Activated naive CD8-positive, alpha-beta T cell (primary cell): ENCODE measurements at regions not wholly inside any gene's neighbourhood (a gene's known extent, or its start where the extent isn't known, plus 50 kb on each side); places are given as distances from the start of the nearest gene placed in this dataset.
"Not testable (repeated sequence)": the region's sequence is repeated elsewhere in the genome, so short reads cannot be mapped to it uniquely, and the experiment has no call there.

ENCODE experiments used
- H3K27ac Mint-ChIP-seq: one replicate; pipeline ENCODE4 v1.8.0; 2021; ENCODE audit warnings: mixed read lengths
- H3K27me3 Mint-ChIP-seq: one replicate; pipeline ENCODE4 v1.8.0; 2021; ENCODE audit warnings: mixed read lengths
- H3K36me3 Mint-ChIP-seq: one replicate; pipeline ENCODE4 v1.8.0; 2021; ENCODE audit warnings: mixed read lengths
- H3K4me1 Mint-ChIP-seq: one replicate; pipeline ENCODE4 v1.8.0; 2021; ENCODE audit warnings: low read depth, mixed read lengths
- H3K4me3 Mint-ChIP-seq: one replicate; pipeline ENCODE4 v1.8.0; 2021; ENCODE audit warnings: mild to moderate bottlenecking, mixed read lengths
- H3K9me3 Mint-ChIP-seq: one replicate; pipeline ENCODE4 v1.8.0; 2021; ENCODE audit warnings: low read depth, mixed read lengths

DNA sequence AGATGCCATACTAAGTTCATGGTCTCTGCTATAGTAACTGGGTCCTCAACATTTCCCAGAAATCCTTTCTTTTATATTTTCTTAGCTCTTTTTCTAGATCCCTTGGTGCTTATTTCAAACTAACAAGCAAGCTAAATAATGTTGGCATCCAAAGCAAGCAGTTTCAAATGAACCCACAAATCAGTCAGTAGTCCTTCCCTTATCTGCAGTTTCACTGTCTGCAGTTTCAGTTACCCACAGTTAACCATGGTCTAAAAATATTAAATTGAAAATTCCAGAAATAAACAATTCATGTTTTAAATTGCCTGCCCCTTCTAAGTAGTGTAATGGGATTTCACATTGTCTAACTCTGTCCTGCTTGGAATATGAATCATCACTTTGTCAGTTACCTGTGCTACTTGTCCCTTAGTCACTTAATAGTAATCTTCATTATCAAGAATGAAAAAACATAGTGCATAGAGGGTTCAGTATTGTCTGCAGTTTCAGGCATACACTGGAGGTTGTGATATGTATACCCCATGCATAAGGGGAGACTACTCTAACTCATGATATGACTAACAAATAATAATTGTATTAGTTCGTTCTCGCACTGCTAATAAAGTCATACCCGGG is 633.7 kb downstream of the MECOM start:
- Mint-ChIP-seq H3K4me1 (no peaks in the 10 kb centered on the region), H3K9me3 (no peaks in the 10 kb centered on the region), H3K36me3 (no peaks in the 10 kb centered on the region), H3K27me3 (no peaks in the 10 kb centered on the region), H3K27ac (no peak overlapping the region), H3K4me3 (no peak overlapping the region)

- H3K27me3 Mint-ChIP-seq: no peaks in the 10 kb centered on the region
- no peak overlapping the region for H3K4me3 Mint-ChIP-seq
- H3K9me3 Mint-ChIP-seq: no peaks in the 10 kb centered on the region
- H3K36me3 Mint-ChIP-seq: no peaks in the 10 kb centered on the region
- H3K4me1 Mint-ChIP-seq: no peaks in the 10 kb centered on the region
- no peak overlapping the region for H3K27ac Mint-ChIP-seq
Observed at GRCh38 chr3:169028716-169029115, 634.8 kb downstream of the MECOM start.

DNA sequence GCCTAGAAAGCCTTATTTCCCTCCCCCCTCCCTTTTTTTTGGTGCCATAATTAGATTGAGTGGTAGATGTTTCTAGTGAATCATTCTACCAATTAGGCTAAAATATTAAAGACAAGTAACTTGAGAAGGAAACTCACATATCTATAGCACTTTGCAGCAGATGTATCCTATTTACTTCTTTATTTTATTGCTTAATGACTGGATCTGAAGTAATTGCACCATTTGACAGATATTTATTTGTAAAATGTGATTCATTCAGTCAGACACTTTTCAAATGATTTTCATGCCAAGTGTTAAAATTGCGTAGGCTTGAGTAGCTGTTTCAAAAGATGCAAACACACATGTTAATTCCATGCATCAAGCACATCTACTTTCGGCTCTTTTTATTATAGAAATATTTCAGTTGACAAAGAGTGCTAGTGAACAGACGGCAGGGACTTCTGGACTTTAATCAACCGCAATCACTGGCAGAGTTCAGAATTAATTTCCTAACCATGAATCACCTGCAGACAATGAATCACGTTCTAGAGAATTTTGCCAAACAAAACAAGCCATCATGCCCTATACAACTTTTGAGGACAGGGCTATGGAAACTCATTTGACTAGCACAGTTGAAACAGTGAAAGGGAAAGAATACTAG is 636.8 kb downstream of the MECOM start:
- no peaks in the 10 kb centered on the region for H3K9me3 Mint-ChIP-seq
- H3K4me3 Mint-ChIP-seq: no peak overlapping the region
- no peaks in the 10 kb centered on the region for H3K4me1 Mint-ChIP-seq
- H3K27ac Mint-ChIP-seq: no peak overlapping the region
- no peaks in the 10 kb centered on the region for H3K27me3 Mint-ChIP-seq
- no peaks in the 10 kb centered on the region for H3K36me3 Mint-ChIP-seq

DNA sequence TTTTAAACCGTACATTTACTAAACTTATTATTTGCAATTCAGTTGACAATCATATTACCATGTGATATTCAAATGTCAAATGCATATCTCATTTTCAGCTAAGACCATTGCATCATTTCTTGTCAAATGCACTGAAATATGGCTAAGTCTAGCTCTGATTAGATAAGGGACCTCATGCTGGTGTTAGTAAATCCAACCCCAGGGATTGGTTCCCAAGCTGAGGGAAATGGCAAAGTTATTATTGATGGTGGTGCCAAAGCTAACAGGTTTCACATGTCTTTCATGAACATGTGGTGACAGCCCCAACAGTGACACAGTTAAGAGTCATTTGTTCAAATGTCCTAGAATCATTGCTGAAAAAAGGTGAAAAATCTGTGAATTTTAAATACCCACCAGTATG is 641.1 kb downstream of the MECOM start:
- Mint-ChIP-seq H3K4me3 (no peak overlapping the region), H3K27me3 (no peaks in the 10 kb centered on the region), H3K36me3 (no peaks in the 10 kb centered on the region), H3K27ac (no peak overlapping the region), H3K4me1 (no peaks in the 10 kb centered on the region), H3K9me3 (no peaks in the 10 kb centered on the region)

DNA sequence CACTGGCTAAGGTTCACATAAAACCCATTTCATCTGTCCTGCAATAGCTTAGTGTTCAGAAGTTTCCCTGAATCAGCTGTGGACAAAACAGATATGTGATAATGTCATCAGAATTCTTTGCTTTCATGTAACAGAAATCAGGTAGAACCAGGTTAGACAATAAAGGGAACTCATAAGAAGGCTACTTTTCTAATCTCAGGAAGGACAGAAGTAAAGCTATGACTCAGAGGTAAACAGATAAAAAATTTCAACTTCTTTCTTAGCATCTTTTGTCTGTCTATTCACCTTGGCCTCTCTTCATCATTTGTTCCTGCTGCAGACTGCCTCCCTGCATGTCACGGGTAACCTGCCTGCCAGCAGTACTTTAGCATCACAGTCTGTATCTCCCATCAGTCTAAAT is 643.1 kb downstream of the MECOM start:
- H3K4me3 Mint-ChIP-seq: no peak overlapping the region
- no peaks in the 10 kb centered on the region for H3K36me3 Mint-ChIP-seq
- H3K27me3 Mint-ChIP-seq: no peaks in the 10 kb centered on the region
- H3K27ac Mint-ChIP-seq: no peak overlapping the region
- H3K9me3 Mint-ChIP-seq: no peaks in the 10 kb centered on the region
- H3K4me1 Mint-ChIP-seq: no peaks in the 10 kb centered on the region

DNA sequence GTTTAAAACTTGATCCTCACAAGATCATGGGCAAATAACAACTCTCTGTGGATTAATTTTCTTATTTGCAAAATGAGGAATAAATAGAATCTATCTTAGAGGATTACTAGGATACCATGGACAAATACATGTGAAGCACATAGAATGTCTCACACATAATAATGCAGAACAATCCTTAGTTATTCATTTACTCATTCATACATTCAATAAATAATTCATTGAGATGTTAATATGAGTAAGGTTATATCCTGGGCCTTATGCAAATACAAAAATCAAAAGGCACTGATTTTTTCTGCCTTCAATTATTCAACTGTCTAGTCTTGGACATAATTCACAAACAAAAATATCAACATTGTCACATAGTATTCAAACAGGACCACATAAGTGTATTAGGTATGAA is 654.1 kb downstream of the MECOM start:
- H3K36me3 Mint-ChIP-seq: no peaks in the 10 kb centered on the region
- no peaks in the 10 kb centered on the region for H3K27me3 Mint-ChIP-seq
- no peaks in the 10 kb centered on the region for H3K4me1 Mint-ChIP-seq
- H3K9me3 Mint-ChIP-seq: peaks cover 11% of the 10 kb centered on the region
- no peak overlapping the region for H3K4me3 Mint-ChIP-seq
- H3K27ac Mint-ChIP-seq: no peak overlapping the region

- Mint-ChIP-seq H3K4me1 (no peaks in the 10 kb centered on the region), H3K4me3 (no peak overlapping the region), H3K36me3 (no peaks in the 10 kb centered on the region), H3K27ac (no peak overlapping the region), H3K9me3 (peaks cover 8% of the 10 kb centered on the region), H3K27me3 (no peaks in the 10 kb centered on the region)
Observed at GRCh38 chr3:169008776-169009358, 654.6 kb downstream of the MECOM start.

DNA sequence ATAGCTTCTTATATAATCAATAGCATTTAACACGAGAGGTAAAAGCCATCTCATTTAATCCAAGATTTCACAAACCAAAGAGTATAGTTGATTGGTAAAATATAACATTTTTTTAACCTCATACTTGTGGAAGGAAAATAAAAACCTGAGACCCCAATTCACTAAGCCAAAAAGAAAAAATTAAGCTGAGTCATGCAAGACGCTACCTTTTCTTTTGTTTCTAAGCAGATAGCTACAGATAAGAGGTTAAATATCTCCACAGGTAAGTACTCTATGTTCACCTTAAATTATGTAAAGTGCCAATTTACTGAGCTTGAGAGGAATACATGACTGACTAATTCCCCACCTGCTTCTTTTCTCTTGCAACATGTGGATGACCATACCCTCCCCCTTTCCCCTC is 656.4 kb downstream of the MECOM start:
- H3K4me1 Mint-ChIP-seq: no peaks in the 10 kb centered on the region
- peaks cover 4% of the 10 kb centered on the region for H3K9me3 Mint-ChIP-seq
- H3K4me3 Mint-ChIP-seq: no peak overlapping the region
- H3K27ac Mint-ChIP-seq: no peak overlapping the region
- H3K36me3 Mint-ChIP-seq: no peaks in the 10 kb centered on the region
- no peaks in the 10 kb centered on the region for H3K27me3 Mint-ChIP-seq

DNA sequence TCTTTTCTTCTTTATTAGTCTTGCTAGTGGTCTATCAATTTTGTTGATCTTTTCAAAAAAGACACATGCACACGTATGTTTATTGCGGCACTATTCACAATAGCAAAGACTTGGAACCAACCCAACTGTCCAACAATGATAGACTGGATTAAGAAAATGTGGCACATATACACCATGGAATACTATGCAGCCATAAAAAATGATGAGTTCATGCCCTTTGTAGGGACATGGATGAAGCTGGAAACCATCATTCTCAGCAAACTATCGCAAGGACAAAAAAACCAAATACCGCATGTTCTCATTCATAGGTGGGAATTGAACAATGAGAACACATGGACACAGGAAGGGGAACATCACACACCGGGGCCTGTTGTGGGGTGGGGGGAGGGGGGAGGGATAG is 657.1 kb downstream of the MECOM start:
- H3K4me3 Mint-ChIP-seq, H3K4me1 Mint-ChIP-seq, H3K27me3 Mint-ChIP-seq, H3K9me3 Mint-ChIP-seq, H3K36me3 Mint-ChIP-seq, H3K27ac Mint-ChIP-seq: not testable (repeated sequence)

DNA sequence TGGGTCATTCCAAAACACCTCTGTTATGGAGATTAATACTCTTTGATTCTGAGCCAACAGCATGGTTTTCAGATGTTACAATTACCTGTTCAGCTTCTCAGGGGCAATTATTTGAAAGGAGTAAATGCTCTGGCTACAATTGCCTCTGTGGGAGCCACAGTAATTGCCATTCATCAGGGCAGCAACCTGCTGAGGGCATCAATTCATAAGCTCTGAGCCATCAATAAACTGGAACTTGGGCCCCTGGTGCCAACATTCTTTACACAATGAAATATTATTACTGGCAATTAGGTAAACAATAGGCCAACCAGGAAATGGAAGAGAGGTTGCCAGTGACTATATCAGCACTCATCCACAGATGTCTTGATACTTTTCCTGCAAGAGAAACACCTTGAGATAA is 660.8 kb downstream of the MECOM start:
- Mint-ChIP-seq H3K4me3 (no peak overlapping the region), H3K27me3 (no peaks in the 10 kb centered on the region), H3K36me3 (no peaks in the 10 kb centered on the region), H3K4me1 (no peaks in the 10 kb centered on the region), H3K9me3 (peaks cover 4% of the 10 kb centered on the region), H3K27ac (no peak overlapping the region)

DNA sequence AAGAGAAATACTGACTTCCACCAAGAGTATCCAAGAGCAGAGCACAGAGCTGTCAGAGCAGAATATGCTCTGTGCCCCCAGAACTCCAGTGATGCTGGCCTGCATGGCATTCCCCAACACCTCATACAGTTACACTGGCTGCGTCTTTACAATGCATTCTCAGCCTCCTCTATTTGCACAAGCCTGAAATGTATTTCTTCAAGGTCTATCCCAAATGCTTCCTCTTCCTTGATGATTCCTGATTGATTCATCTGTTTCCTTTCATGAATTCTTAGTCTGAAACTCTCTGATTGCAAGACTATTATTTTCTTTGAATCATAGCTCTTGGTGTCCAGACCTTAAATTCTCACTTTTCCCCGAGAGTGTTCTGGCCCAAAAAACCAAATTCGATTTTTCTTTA is 664.7 kb downstream of the MECOM start:
- Mint-ChIP-seq H3K4me3 (no peak overlapping the region), H3K27me3 (no peaks in the 10 kb centered on the region), H3K36me3 (no peaks in the 10 kb centered on the region), H3K9me3 (peaks cover 2% of the 10 kb centered on the region), H3K4me1 (no peaks in the 10 kb centered on the region), H3K27ac (no peak overlapping the region)

GRCh38 chr3:168997488-168997887 is 666.0 kb downstream of the MECOM start:
- Mint-ChIP-seq H3K36me3 (no peaks in the 10 kb centered on the region), H3K4me3 (no peak overlapping the region), H3K9me3 (no peaks in the 10 kb centered on the region), H3K27me3 (no peaks in the 10 kb centered on the region), H3K4me1 (no peaks in the 10 kb centered on the region), H3K27ac (no peak overlapping the region)

GRCh38 chr3:168996622-168997021 is 666.9 kb downstream of the MECOM start:
- Mint-ChIP-seq H3K36me3 (no peaks in the 10 kb centered on the region), H3K27me3 (no peaks in the 10 kb centered on the region), H3K27ac (no peak overlapping the region), H3K4me1 (no peaks in the 10 kb centered on the region), H3K4me3 (no peak overlapping the region), H3K9me3 (no peaks in the 10 kb centered on the region)

DNA sequence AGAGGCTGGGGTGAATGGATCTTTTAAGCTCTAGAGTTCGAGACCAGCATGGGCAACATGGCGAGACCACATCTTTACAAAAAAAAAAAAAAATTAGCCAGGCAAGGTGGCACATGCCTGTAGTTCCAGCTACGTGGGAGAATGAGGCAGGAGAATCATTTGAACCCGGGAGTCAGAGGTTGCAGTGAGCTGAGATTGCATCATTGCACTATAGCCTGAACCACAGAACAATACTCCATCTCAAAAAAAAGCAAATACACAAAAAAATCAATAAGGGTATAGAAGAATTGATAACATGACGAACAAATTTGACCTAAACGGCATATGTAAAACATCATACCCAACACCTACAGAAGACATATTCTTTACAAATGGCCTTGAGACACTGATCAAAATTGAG is 668.4 kb downstream of the MECOM start:
- no peak overlapping the region for H3K27ac Mint-ChIP-seq
- no peaks in the 10 kb centered on the region for H3K36me3 Mint-ChIP-seq
- H3K4me3 Mint-ChIP-seq: no peak overlapping the region
- no peaks in the 10 kb centered on the region for H3K9me3 Mint-ChIP-seq
- no peaks in the 10 kb centered on the region for H3K4me1 Mint-ChIP-seq
- H3K27me3 Mint-ChIP-seq: no peaks in the 10 kb centered on the region

- Mint-ChIP-seq H3K27me3 (no peaks in the 10 kb centered on the region), H3K9me3 (no peaks in the 10 kb centered on the region), H3K27ac (no peak overlapping the region), H3K36me3 (no peaks in the 10 kb centered on the region), H3K4me3 (no peak overlapping the region), H3K4me1 (no peaks in the 10 kb centered on the region)
Observed at GRCh38 chr3:168991803-168992202, 671.7 kb downstream of the MECOM start.

DNA sequence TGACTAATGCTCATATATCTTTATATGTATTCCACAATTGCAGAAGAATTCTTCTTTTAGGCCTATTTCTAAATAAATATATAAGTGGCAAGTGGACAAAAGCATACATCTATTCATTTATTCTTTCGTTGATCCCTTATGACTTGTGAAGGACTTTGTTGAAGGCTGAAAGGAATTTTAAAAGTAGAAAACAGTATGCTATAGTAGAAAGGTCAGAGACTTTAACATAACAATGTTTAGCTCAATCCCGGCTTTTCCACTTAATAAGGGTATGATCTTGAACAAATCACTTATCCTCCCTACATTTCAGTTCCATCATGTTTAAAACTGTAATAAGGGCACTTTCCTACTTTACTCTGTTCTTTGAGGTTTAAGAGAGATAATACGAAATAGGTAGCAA is 672.9 kb downstream of the MECOM start:
- Mint-ChIP-seq H3K27me3 (no peaks in the 10 kb centered on the region), H3K36me3 (no peaks in the 10 kb centered on the region), H3K27ac (no peak overlapping the region), H3K9me3 (no peaks in the 10 kb centered on the region), H3K4me3 (no peak overlapping the region), H3K4me1 (no peaks in the 10 kb centered on the region)
